H1 (cell line): ENCODE measurements at regions not wholly inside any gene's neighbourhood (a gene's known extent, or its start where the extent isn't known, plus 50 kb on each side); places are given as distances from the start of the nearest gene placed in this dataset.

Source experiments
- CTCF ChIA-PET: fragments of 300-600 bp; sonication (Branson Sonifier 250); formaldehyde crosslinking; loops from one replicate; lab custom pipeline; 2021; ENCODE audit not compliant: partially characterized antibody; lab: Charles Lee
- POLR2A ChIA-PET: fragments of 300-600 bp; sonication (Branson Sonifier 250); formaldehyde crosslinking; loops from one replicate; lab custom pipeline; 2021; ENCODE audit warnings: inconsistent platforms; ENCODE audit not compliant: partially characterized antibody; lab: Charles Lee
- DNase-seq, 2 experiments: peaks; one replicate each; pipeline versions ENCODE4 v3.0.0 to v3.0.0-alpha.2; 2010 to 2022; ENCODE audit warnings: low spot score in 2 of 2, low read depth in 1 of 2, mixed read lengths in 1 of 2
- FAIRE-seq: peaks from 2 replicates; lab custom pipeline; 2011; peaks lifted over from hg19 to GRCh38; lab: Jason Lieb, UNC
- H2AFZ ChIP-seq: 2 replicates; pipeline ENCODE4 v1.8.1; 2012; ENCODE audit warnings: low read length, inconsistent platforms
- H2AK5ac ChIP-seq: 2 replicates; pipeline ENCODE4 v1.6.1; 2013; ENCODE audit warnings: low read depth, low read length
- H2BK120ac ChIP-seq: replicated peaks from 2 replicates; pipeline ENCODE3; 2013; ENCODE audit warnings: low read depth, low read length, inconsistent platforms
- H2BK12ac ChIP-seq: 2 replicates; pipeline ENCODE4 v1.6.1; 2013; ENCODE audit warnings: low read depth, low read length
- H2BK15ac ChIP-seq: 2 replicates; pipeline ENCODE4 v1.6.1; 2013; ENCODE audit warnings: low read length
- H2BK20ac ChIP-seq: 2 replicates; pipeline ENCODE4 v1.6.1; 2013; ENCODE audit warnings: low read length
- H2BK5ac ChIP-seq: 2 replicates; pipeline ENCODE4 v1.6.1; 2013; ENCODE audit warnings: low read depth, low read length
- H3K14ac ChIP-seq: 2 replicates; pipeline ENCODE4 v1.6.1; 2013; ENCODE audit warnings: inconsistent platforms; ENCODE audit not compliant: insufficient read length
- H3K18ac ChIP-seq: 2 replicates; pipeline ENCODE4 v1.6.1; 2013; ENCODE audit warnings: low read length; ENCODE audit errors: extremely low read depth
- H3K23ac ChIP-seq: 2 replicates; pipeline ENCODE4 v1.6.1; 2013; ENCODE audit warnings: inconsistent platforms; ENCODE audit not compliant: insufficient read length
- H3K23me2 ChIP-seq: 2 replicates; pipeline ENCODE4 v1.6.1; 2013; ENCODE audit warnings: low read depth, low read length
- H3K27ac ChIP-seq: 2 replicates; pipeline ENCODE4 v1.6.1; 2011; ENCODE audit warnings: low read depth, low read length, inconsistent platforms
- H3K27me3 ChIP-seq, 4 experiments: replicated peaks in 1 of 4; 1 replicate in 1 of 4; 2 replicates in 3 of 4; pipeline versions ENCODE4 v1.6.1 to v1.8.1; 2011 to 2013; ENCODE audit warnings: low read length in 3 of 4, mild to moderate bottlenecking in 3 of 4, inconsistent platforms in 2 of 4, mixed read lengths in 2 of 4, moderate library complexity in 1 of 4; ENCODE audit not compliant: control insufficient read depth in 3 of 4, insufficient read depth in 3 of 4; ENCODE audit errors: extremely low read depth in 1 of 4
- H3K36me3 ChIP-seq, 4 experiments: 2 replicates each; pipeline versions ENCODE4 v1.6.1 to v1.8.1; 2011 to 2013; ENCODE audit warnings: mild to moderate bottlenecking in 4 of 4, low read length in 3 of 4, moderate library complexity in 2 of 4, control low read depth in 1 of 4, inconsistent platforms in 1 of 4; ENCODE audit not compliant: insufficient read depth in 4 of 4, control insufficient read depth in 2 of 4
- H3K4ac ChIP-seq: replicated peaks from 2 replicates; pipeline ENCODE3; 2013; ENCODE audit warnings: low read length, low read depth, mixed read lengths, inconsistent platforms; ENCODE audit not compliant: insufficient read length
- H3K4me1 ChIP-seq, 4 experiments: replicated peaks in 1 of 4; 1 replicate in 1 of 4; 2 replicates in 3 of 4; pipeline versions ENCODE4 v1.6.1 to v1.8.1; 2011 to 2013; ENCODE audit warnings: low read length in 3 of 4, inconsistent platforms in 2 of 4, mixed read lengths in 1 of 4; ENCODE audit not compliant: insufficient read depth in 4 of 4, control insufficient read depth in 3 of 4
- H3K4me2 ChIP-seq, 2 experiments: 2 replicates each; pipeline versions ENCODE4 v1.6.1 to v1.8.1; 2011 to 2013; ENCODE audit warnings: low read depth in 2 of 2, low read length in 2 of 2, control low read depth in 1 of 2, inconsistent platforms in 1 of 2, mild to moderate bottlenecking in 1 of 2; ENCODE audit not compliant: insufficient read depth in 1 of 2
- H3K4me3 ChIP-seq, 4 experiments: fragments of 200-600, 300-600 bp in 1 of 4; sonication (generic), shearing (Covaris generic), sonication (Bioruptor Twin) in 1 of 4; 2 replicates each; pipeline versions ENCODE4 v1.5.1 to v1.8.1; 2011 to 2016; ENCODE audit warnings: low read length in 4 of 4, low read depth in 3 of 4, control low read depth in 2 of 4, inconsistent platforms in 2 of 4, mild to moderate bottlenecking in 2 of 4, mixed read lengths in 1 of 4, moderate library complexity in 1 of 4; ENCODE audit not compliant: insufficient read depth in 2 of 4; ENCODE audit errors: extremely low read depth in 1 of 4
- H3K56ac ChIP-seq: replicated peaks from 2 replicates; pipeline ENCODE3; 2013; ENCODE audit warnings: low read depth, mild to moderate bottlenecking, mixed read lengths, low read length, inconsistent platforms; ENCODE audit not compliant: insufficient read length
- H3K79me1 ChIP-seq: 2 replicates; pipeline ENCODE4 v1.6.1; 2013; ENCODE audit warnings: low read depth, low read length, control low read depth
- H3K79me2 ChIP-seq, 2 experiments: 2 replicates each; pipeline versions ENCODE4 v1.6.1 to v1.8.1; 2012 to 2013; ENCODE audit warnings: low read length in 2 of 2, mild to moderate bottlenecking in 2 of 2, inconsistent platforms in 1 of 2; ENCODE audit not compliant: insufficient read depth in 2 of 2, control insufficient read depth in 1 of 2
- H3K9ac ChIP-seq, 4 experiments: replicated peaks in 1 of 4; 1 replicate in 1 of 4; 2 replicates in 3 of 4; pipeline versions ENCODE4 v1.6.1 to v1.8.1; 2011 to 2013; ENCODE audit warnings: low read depth in 3 of 4, low read length in 3 of 4, control low read depth in 2 of 4, mild to moderate bottlenecking in 2 of 4, moderate library complexity in 2 of 4, inconsistent platforms in 1 of 4; ENCODE audit errors: extremely low read depth in 1 of 4
- H3K9me3 ChIP-seq, 2 experiments: 2 replicates each; pipeline versions ENCODE4 v1.6.1 to v1.8.1; 2012 to 2013; ENCODE audit warnings: mild to moderate bottlenecking in 2 of 2, moderate library complexity in 2 of 2, control low read depth in 1 of 2, inconsistent platforms in 1 of 2, low read depth in 1 of 2, low read length in 1 of 2, mixed read lengths in 1 of 2; ENCODE audit not compliant: insufficient read depth in 2 of 2
- H4K20me1 ChIP-seq, 2 experiments: replicated peaks in 1 of 2; 2 replicates each; pipeline versions ENCODE3 to v1.8.1; 2011 to 2013; ENCODE audit warnings: inconsistent platforms in 2 of 2, low read length in 2 of 2, mild to moderate bottlenecking in 1 of 2; ENCODE audit not compliant: insufficient read depth in 2 of 2, control insufficient read depth in 1 of 2
- H4K5ac ChIP-seq: 2 replicates; pipeline ENCODE4 v1.6.1; 2013; ENCODE audit warnings: low read length, low read depth, mixed read lengths, inconsistent platforms; ENCODE audit not compliant: insufficient read length
- H4K8ac ChIP-seq: 2 replicates; pipeline ENCODE4 v1.8.0; 2013; ENCODE audit warnings: mild to moderate bottlenecking, moderate library complexity, low read length, inconsistent platforms; ENCODE audit not compliant: insufficient read depth; ENCODE audit errors: extremely low read depth
- H4K91ac ChIP-seq: replicated peaks from 2 replicates; pipeline ENCODE3; 2013; ENCODE audit warnings: low read length, mixed read lengths, inconsistent platforms; ENCODE audit not compliant: insufficient read length
- BRCA1 ChIP-seq: IDR thresholded peaks from 2 replicates; pipeline ENCODE4 v1.6.1; 2012; ENCODE audit warnings: low read depth, low read length, improper control_type of control experiment
- CEBPB ChIP-seq: IDR thresholded peaks from 2 replicates; pipeline ENCODE4 v1.6.1; 2012; ENCODE audit warnings: low read depth, low read length
- CHD1 ChIP-seq: IDR thresholded peaks from 2 replicates; pipeline ENCODE4 v1.6.1; 2012; ENCODE audit warnings: low read depth, low read length, improper control_type of control experiment
- HDAC2 ChIP-seq, 2 experiments: fragments of 300-600 bp in 1 of 2; sonication (generic) in 1 of 2; IDR thresholded peaks; 2 replicates each; pipeline ENCODE4 v1.6.1; 2011 to 2012; ENCODE audit warnings: low read depth in 2 of 2, low read length in 2 of 2, mild to moderate bottlenecking in 2 of 2, moderate library complexity in 2 of 2, borderline replicate concordance in 1 of 2, inconsistent platforms in 1 of 2
- JUN ChIP-seq: IDR thresholded peaks from 2 replicates; pipeline ENCODE4 v1.6.1; 2011; ENCODE audit warnings: low read depth, mild to moderate bottlenecking, improper control_type of control experiment, low read length
- RAD21 ChIP-seq, 2 experiments: IDR thresholded peaks in 1 of 2; conservative IDR thresholded peaks in 1 of 2; 2 replicates each; pipeline ENCODE4 v1.6.1; 2011; ENCODE audit warnings: low read depth in 2 of 2, low read length in 2 of 2, improper control_type of control experiment in 1 of 2, inconsistent platforms in 1 of 2, mild to moderate bottlenecking in 1 of 2, moderate library complexity in 1 of 2
- RNF2 ChIP-seq: fragments of 200-900, 300-1000 bp; sonication (generic); IDR thresholded peaks from 2 replicates; pipeline ENCODE4 v1.7.1; 2016; ENCODE audit warnings: borderline replicate concordance, low read depth, mild to moderate bottlenecking, antibody characterized with exemption, low read length; ENCODE audit not compliant: poor library complexity, severe bottlenecking; ENCODE audit errors: missing control alignments
- SP4 ChIP-seq: IDR thresholded peaks from 2 replicates; pipeline ENCODE4 v1.6.1; 2012; ENCODE audit warnings: low read length, inconsistent platforms
- TAF7 ChIP-seq: optimal IDR thresholded peaks from 2 replicates; pipeline ENCODE3; 2011; ENCODE audit warnings: low read depth, mild to moderate bottlenecking, inconsistent platforms, low read length, moderate library complexity, borderline replicate concordance
- TBP ChIP-seq: IDR thresholded peaks from 2 replicates; pipeline ENCODE4 v1.6.1; 2011; ENCODE audit warnings: low read depth, low read length, improper control_type of control experiment
- YY1 ChIP-seq: IDR thresholded peaks from 2 replicates; pipeline ENCODE4 v1.6.1; 2011; ENCODE audit warnings: low read depth, mild to moderate bottlenecking, low read length
- WGBS, 2 experiments: shearing (Covaris generic) in 1 of 2; methylation state at CpG; one replicate each; pipeline versions ENCODE4 v1.1.6 to v1.1.7; 2013 to 2015; ENCODE audit warnings: low lambda C conversion rate in 2 of 2, mixed read lengths in 2 of 2, inconsistent platforms in 1 of 2, low coverage in 1 of 2, missing lambda C conversion rate in 1 of 2; ENCODE audit not compliant: insufficient replicate concordance in 2 of 2, insufficient coverage in 1 of 2, insufficient read length in 1 of 2; ENCODE audit errors: extremely low coverage in 1 of 2, missing lambda C conversion rate in 1 of 2; 5-methylcytosine and 5-hydroxymethylcytosine counted together
- TF ChIP-seq, protein P1 (sequence below): IDR thresholded peaks from 2 replicates; pipeline ENCODE4 v1.6.1; 2011; ENCODE audit warnings: low read depth, mild to moderate bottlenecking, low read length; ENCODE audit not compliant: insufficient read depth

DNA sequence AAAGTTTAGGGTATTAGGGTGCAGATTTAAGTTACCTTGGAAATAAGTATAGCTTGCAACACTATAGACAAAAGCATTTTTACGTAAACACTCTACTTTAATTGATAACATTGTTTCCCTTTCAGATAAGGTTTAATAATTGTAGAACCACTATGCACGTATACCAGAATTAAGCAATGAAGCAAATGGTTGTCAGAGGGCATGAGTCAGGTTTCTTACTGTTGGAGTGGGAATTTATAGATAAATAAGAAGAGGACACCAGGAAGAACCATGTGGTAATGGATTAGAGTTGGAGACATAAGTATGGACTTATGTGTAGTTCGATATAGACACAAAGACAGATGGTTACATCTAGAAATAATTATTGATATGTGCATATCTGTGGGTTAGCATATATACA, 355.6 kb downstream of the ETV1 start:
- Histone ChIP-seq H4K8ac (no peak overlapping the region), H2BK15ac (no peak overlapping the region), H3K9me3 (no peaks in the 10 kb centered on the region), H3K18ac (no peak overlapping the region), H3K36me3 (no peaks in the 10 kb centered on the region), H3K56ac (no peak overlapping the region), H2BK120ac (no peak overlapping the region), H2AK5ac (no peak overlapping the region), H3K27me3 (no peaks in the 10 kb centered on the region), H3K14ac (no peak overlapping the region), H4K20me1 (no peaks in the 10 kb centered on the region), H3K23ac (no peak overlapping the region), H2BK12ac (no peak overlapping the region), H4K5ac (no peak overlapping the region), H3K4ac (no peak overlapping the region), H3K27ac (no peak overlapping the region), H3K79me1 (no peaks in the 10 kb centered on the region), H4K91ac (no peak overlapping the region), H3K4me1 (no peaks in the 10 kb centered on the region), H2AFZ (no peak overlapping the region), H2BK5ac (no peak overlapping the region), H3K4me3 (no peak overlapping the region), H3K4me2 (no peak overlapping the region), H3K23me2 (no peaks in the 10 kb centered on the region), H3K79me2 (no peaks in the 10 kb centered on the region), H2BK20ac (no peak overlapping the region), H3K9ac (no peak overlapping the region)
- FAIRE-seq (no peak), DNase-seq (no peak)
- ChIA-PET POLR2A (no interaction called here), CTCF (no interaction called here)
- WGBS, 2 experiments, result 90% methylated on average over 3 of the region's 3 CpGs; no CpG with 5 or more reads in 1 of the 2 experiments
- TF ChIP-seq TAF7 (no peak), RAD21 (IDR thresholded peaks at IDR 0.05 in 1 of 2, conservative IDR thresholded peaks at IDR 0.05 in 1 of 2; ENCODE audit: low read depth in 2 of 2, low read length in 2 of 2) (no peak), CHD1 (no peak), RNF2 (no peak), TBP (no peak), JUN (no peak), HDAC2 (IDR thresholded peaks at IDR 0.05; ENCODE audit: borderline replicate concordance in 1 of 2, low read depth in 2 of 2, low read length in 2 of 2) (no peak), YY1 (no peak), CEBPB (no peak), BRCA1 (no peak), SP4 (no peak)
- TF ChIP-seq, protein P1, sequence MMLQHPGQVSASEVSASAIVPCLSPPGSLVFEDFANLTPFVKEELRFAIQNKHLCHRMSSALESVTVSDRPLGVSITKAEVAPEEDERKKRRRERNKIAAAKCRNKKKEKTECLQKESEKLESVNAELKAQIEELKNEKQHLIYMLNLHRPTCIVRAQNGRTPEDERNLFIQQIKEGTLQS, result no peak
